ENCODE measurements at regions not wholly inside any gene's neighbourhood (a gene's known extent, or its start where the extent isn't known, plus 50 kb on each side); places are given as distances from the start of the nearest gene placed in this dataset.
"Not testable (repeated sequence)": the region's sequence is repeated elsewhere in the genome, so short reads cannot be mapped to it uniquely, and the experiment has no call there.

DNA sequence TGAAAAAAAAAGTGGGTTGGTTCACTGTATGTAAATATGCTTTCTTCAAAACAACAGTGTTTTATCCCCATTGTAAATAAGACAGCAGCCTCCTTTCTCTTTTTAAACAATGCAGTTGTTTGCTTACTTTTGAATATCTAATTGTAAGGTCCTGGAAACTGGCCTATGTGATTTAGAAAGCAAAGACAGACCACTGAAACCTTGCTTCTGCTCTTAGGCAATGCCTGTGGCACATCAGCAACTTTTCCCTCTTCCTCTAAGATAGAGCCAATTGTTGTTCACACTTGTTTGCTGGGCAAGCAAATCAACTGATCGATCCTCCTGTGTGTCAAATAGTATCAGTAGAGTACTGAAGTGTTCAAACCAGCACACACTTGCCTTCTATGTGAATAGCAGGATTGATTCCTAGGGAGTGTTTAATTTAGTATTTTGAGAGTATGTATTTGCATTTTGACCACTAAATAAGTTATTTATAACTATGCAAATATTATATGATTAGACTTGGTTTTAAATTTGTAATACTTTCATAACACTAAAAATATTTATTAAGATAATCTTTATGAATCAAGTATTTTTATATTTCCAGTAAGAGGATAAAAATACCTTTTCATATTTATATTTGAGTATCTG is 55.4 kb upstream of the GRPR start:
- no peak overlapping the region for H3K27ac ChIP-seq
- H3K4me3 ChIP-seq: no peak overlapping the region
- TF ChIP-seq EZH2phosphoT487 (IDR thresholded peaks at IDR 0.05; ENCODE audit: insufficient read depth, low read depth): no peak
- TF ChIP-seq EZH2 (IDR thresholded peaks at IDR 0.05; ENCODE audit: insufficient read depth, poor library complexity, severe bottlenecking): no peak
- no peak overlapping the region for H2AFZ ChIP-seq
- H3K4me1 ChIP-seq (ENCODE audit: insufficient read depth): no peaks in the 10 kb centered on the region
- H3K27me3 ChIP-seq (replicated peaks; ENCODE audit: insufficient read depth): no peaks in the 10 kb centered on the region
- no peaks in the 10 kb centered on the region for H3K79me2 ChIP-seq (ENCODE audit: insufficient read depth)
- H3K9me2 ChIP-seq (ENCODE audit: insufficient read depth): no peaks in the 10 kb centered on the region
- no peak overlapping the region for H3K9ac ChIP-seq
- 0% methylated on average over 1 of the region's 1 CpG for WGBS, 2 experiments (ENCODE audit: low coverage in 1 of 2, low lambda C conversion rate in 2 of 2, missing lambda C conversion rate in 2 of 2)
- no peaks in the 10 kb centered on the region for H3F3A ChIP-seq (ENCODE audit: insufficient read depth)
- in situ Hi-C loops (cut with MboI): no loop called here
- no peaks in the 10 kb centered on the region for H4K20me1 ChIP-seq (ENCODE audit: insufficient read depth)
- no peaks in the 10 kb centered on the region for H3K9me3 ChIP-seq (ENCODE audit: low read depth)
- H3K36me3 ChIP-seq (ENCODE audit: low read depth): no peaks in the 10 kb centered on the region
- H3K4me2 ChIP-seq (ENCODE audit: unreplicated experiment): no peak overlapping the region
- DNase-seq: no peak

DNA sequence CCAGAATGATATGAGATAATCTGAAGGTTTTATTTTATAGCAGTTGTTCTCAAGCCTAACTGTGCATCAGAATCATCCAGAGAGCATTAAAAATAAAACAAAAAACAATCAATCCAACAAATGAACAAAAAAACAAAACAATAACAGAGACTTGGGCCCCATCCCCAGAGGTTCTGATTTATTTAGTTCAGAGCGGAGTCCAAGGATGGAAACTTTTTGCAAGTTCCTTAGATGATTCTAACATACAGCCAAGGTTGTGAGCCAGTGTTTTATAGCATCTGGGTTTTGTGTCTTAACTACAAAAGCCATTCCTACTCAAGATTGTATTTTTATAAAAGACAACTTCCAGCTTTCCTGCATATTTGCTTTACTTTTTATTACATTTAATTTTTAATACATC is 59.4 kb upstream of the GRPR start:
- 30 to 39% methylated on average over 1 of the region's 1 CpG for WGBS, 2 experiments (ENCODE audit: low coverage in 1 of 2, low lambda C conversion rate in 2 of 2, missing lambda C conversion rate in 2 of 2)
- Histone ChIP-seq H3K9ac (no peak overlapping the region), H3K27me3 (replicated peaks; ENCODE audit: insufficient read depth) (no peaks in the 10 kb centered on the region), H3K4me3 (no peak overlapping the region), H3K9me2 (ENCODE audit: insufficient read depth) (no peaks in the 10 kb centered on the region), H2AFZ (no peak overlapping the region), H3K79me2 (ENCODE audit: insufficient read depth) (no peaks in the 10 kb centered on the region), H3K4me2 (ENCODE audit: unreplicated experiment) (no peak overlapping the region), H3K27ac (no peak overlapping the region), H3K4me1 (ENCODE audit: insufficient read depth) (no peaks in the 10 kb centered on the region), H3F3A (ENCODE audit: insufficient read depth) (no peaks in the 10 kb centered on the region), H3K36me3 (ENCODE audit: low read depth) (no peaks in the 10 kb centered on the region), H4K20me1 (ENCODE audit: insufficient read depth) (no peaks in the 10 kb centered on the region), H3K9me3 (ENCODE audit: low read depth) (no peaks in the 10 kb centered on the region)
- DNase-seq: no peak
- TF ChIP-seq EZH2 (IDR thresholded peaks at IDR 0.05; ENCODE audit: insufficient read depth, poor library complexity, severe bottlenecking) (no peak), EZH2phosphoT487 (IDR thresholded peaks at IDR 0.05; ENCODE audit: insufficient read depth, low read depth) (no peak)
- in situ Hi-C loops (cut with MboI): no loop called here

DNA sequence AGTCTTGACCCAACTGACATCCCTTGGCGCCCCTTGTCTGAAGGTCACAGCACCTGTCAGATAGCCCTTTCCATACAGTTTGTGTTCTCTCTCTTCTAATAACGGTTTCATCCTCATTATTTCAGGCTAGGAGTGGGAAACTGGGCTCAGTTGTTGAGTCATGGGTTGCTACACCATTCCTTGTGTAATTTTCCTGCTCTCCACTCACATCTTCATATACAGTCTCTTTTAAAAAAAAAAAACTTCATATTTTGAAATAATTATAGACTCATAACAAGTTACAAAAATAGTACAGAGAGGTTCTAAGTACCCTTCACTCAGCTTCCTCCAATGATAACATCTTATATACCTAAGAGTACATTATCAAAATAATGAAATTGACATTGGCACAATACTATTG is 60.2 kb upstream of the GRPR start:
- Histone ChIP-seq H3K36me3 (ENCODE audit: low read depth) (no peaks in the 10 kb centered on the region), H3K9me3 (ENCODE audit: low read depth) (no peaks in the 10 kb centered on the region), H3K4me2 (ENCODE audit: unreplicated experiment) (no peak overlapping the region), H3K9ac (no peak overlapping the region), H3K27ac (no peak overlapping the region), H4K20me1 (ENCODE audit: insufficient read depth) (no peaks in the 10 kb centered on the region), H3K9me2 (ENCODE audit: insufficient read depth) (no peaks in the 10 kb centered on the region), H3K4me3 (no peak overlapping the region), H3K4me1 (ENCODE audit: insufficient read depth) (no peaks in the 10 kb centered on the region), H3K27me3 (replicated peaks; ENCODE audit: insufficient read depth) (no peaks in the 10 kb centered on the region), H2AFZ (no peak overlapping the region), H3F3A (ENCODE audit: insufficient read depth) (no peaks in the 10 kb centered on the region), H3K79me2 (ENCODE audit: insufficient read depth) (no peaks in the 10 kb centered on the region)
- DNase-seq: no peak
- in situ Hi-C loops (cut with MboI): no loop called here
- 65 to 75% methylated on average over 2 of the region's 2 CpGs for WGBS, 2 experiments (ENCODE audit: low coverage in 1 of 2, low lambda C conversion rate in 2 of 2, missing lambda C conversion rate in 2 of 2)
- TF ChIP-seq EZH2phosphoT487 (IDR thresholded peaks at IDR 0.05; ENCODE audit: insufficient read depth, low read depth): no peak
- TF ChIP-seq EZH2 (IDR thresholded peaks at IDR 0.05; ENCODE audit: insufficient read depth, poor library complexity, severe bottlenecking): no peak

DNA sequence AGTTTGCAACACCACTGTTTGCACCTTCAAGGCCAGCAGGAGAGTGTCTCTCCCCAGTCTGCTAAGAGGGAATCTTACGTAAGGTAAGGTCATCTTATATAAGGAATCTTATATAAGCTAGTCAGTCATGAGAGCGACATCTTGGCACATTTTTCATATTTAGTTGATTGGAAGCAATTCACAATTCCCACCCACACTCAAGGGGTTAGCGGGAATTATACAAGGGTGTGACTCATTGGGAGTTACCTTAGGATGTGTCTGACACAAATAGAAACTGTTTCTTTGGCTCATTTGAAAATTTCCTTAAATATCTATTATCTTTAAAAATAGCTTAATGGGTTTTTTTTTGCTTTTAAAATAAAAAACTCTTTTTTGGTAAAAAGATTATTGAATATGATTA is 62.1 kb upstream of the GRPR start:
- no peaks in the 10 kb centered on the region for H3K36me3 ChIP-seq (ENCODE audit: low read depth)
- H2AFZ ChIP-seq: no peak overlapping the region
- no peaks in the 10 kb centered on the region for H3K9me3 ChIP-seq (ENCODE audit: low read depth)
- H3K27ac ChIP-seq: no peak overlapping the region
- no peaks in the 10 kb centered on the region for H4K20me1 ChIP-seq (ENCODE audit: insufficient read depth)
- no peak overlapping the region for H3K9ac ChIP-seq
- no peak for TF ChIP-seq EZH2phosphoT487 (IDR thresholded peaks at IDR 0.05; ENCODE audit: insufficient read depth, low read depth)
- no peak for TF ChIP-seq EZH2 (IDR thresholded peaks at IDR 0.05; ENCODE audit: insufficient read depth, poor library complexity, severe bottlenecking)
- in situ Hi-C loops (cut with MboI): no loop called here
- no peak overlapping the region for H3K4me2 ChIP-seq (ENCODE audit: unreplicated experiment)
- no peaks in the 10 kb centered on the region for H3K4me1 ChIP-seq (ENCODE audit: insufficient read depth)
- no peaks in the 10 kb centered on the region for H3K27me3 ChIP-seq (replicated peaks; ENCODE audit: insufficient read depth)
- H3F3A ChIP-seq (ENCODE audit: insufficient read depth): no peaks in the 10 kb centered on the region
- DNase-seq: peak; percentile 1
- H3K9me2 ChIP-seq (ENCODE audit: insufficient read depth): no peaks in the 10 kb centered on the region
- no peak overlapping the region for H3K4me3 ChIP-seq
- 72 to 80% methylated on average over 3 of the region's 3 CpGs for WGBS, 2 experiments (ENCODE audit: low coverage in 1 of 2, low lambda C conversion rate in 2 of 2, missing lambda C conversion rate in 2 of 2)
- H3K79me2 ChIP-seq (ENCODE audit: insufficient read depth): no peaks in the 10 kb centered on the region

DNA sequence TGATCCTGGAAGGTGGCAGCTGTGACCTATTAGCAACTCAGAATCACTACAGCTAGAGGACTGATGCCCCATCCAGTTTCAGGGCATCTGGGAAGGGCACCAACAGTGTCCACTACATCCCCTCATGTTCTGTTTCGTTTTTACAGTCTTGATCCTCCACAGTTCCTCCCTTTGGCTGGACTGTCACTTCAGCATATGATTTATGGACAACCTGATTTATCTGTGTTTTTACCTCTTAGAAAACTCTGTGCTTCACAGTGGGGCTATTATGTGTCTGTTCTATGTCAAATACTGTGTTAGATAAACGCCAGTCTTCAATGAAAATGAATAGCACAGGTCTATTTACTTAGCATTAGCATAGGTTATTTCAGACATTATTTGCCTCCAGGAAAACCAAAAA is 63.1 kb upstream of the GRPR start:
- no peaks in the 10 kb centered on the region for H3F3A ChIP-seq (ENCODE audit: insufficient read depth)
- H3K27ac ChIP-seq: no peak overlapping the region
- H3K9me3 ChIP-seq (ENCODE audit: low read depth): no peaks in the 10 kb centered on the region
- no peak overlapping the region for H3K4me2 ChIP-seq (ENCODE audit: unreplicated experiment)
- DNase-seq: no peak
- no peak overlapping the region for H2AFZ ChIP-seq
- no peak overlapping the region for H3K4me3 ChIP-seq
- in situ Hi-C loops (cut with MboI): no loop called here
- WGBS, 2 experiments (ENCODE audit: low coverage in 1 of 2, low lambda C conversion rate in 2 of 2, missing lambda C conversion rate in 2 of 2): 10 to 32% methylated on average over 2 of the region's 2 CpGs
- H3K4me1 ChIP-seq (ENCODE audit: insufficient read depth): no peaks in the 10 kb centered on the region
- H3K9ac ChIP-seq: no peak overlapping the region
- no peaks in the 10 kb centered on the region for H3K79me2 ChIP-seq (ENCODE audit: insufficient read depth)
- no peaks in the 10 kb centered on the region for H4K20me1 ChIP-seq (ENCODE audit: insufficient read depth)
- no peaks in the 10 kb centered on the region for H3K9me2 ChIP-seq (ENCODE audit: insufficient read depth)
- H3K27me3 ChIP-seq (replicated peaks; ENCODE audit: insufficient read depth): no peaks in the 10 kb centered on the region
- TF ChIP-seq EZH2 (IDR thresholded peaks at IDR 0.05; ENCODE audit: insufficient read depth, poor library complexity, severe bottlenecking) (no peak), EZH2phosphoT487 (IDR thresholded peaks at IDR 0.05; ENCODE audit: insufficient read depth, low read depth) (no peak)
- no peaks in the 10 kb centered on the region for H3K36me3 ChIP-seq (ENCODE audit: low read depth)

DNA sequence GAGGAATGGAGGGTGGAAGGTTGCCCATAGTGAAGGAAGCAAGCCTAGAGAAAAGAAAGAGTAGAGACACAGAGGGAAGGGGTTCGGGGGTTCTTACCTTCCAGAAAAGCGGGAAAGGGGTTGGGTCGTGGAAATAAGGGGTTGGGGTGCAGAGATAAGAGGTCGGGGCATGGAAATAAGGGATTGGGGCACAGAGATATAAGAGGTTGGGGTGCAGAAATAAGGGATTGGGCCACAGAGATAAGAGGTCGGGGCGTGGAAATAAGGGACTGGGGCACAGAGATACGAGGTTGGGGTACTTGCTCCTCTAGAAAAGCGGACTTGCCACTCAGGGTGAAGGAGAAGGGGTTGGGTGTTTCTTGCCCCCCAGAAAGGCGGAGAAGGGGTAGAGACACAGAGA is 74.2 kb upstream of the GRPR start:
- H3K9ac ChIP-seq; H3K4me3 ChIP-seq; H3F3A ChIP-seq (ENCODE audit: insufficient read depth); H3K36me3 ChIP-seq (ENCODE audit: low read depth); H3K79me2 ChIP-seq (ENCODE audit: insufficient read depth); H2AFZ ChIP-seq; H3K4me2 ChIP-seq (ENCODE audit: unreplicated experiment); H3K9me2 ChIP-seq (ENCODE audit: insufficient read depth); DNase-seq; H3K9me3 ChIP-seq (ENCODE audit: low read depth); in situ Hi-C loops (cut with MboI); H3K27me3 ChIP-seq (replicated peaks; ENCODE audit: insufficient read depth); H3K4me1 ChIP-seq (ENCODE audit: insufficient read depth); H3K27ac ChIP-seq; H4K20me1 ChIP-seq (ENCODE audit: insufficient read depth): not testable (repeated sequence)
- 55 to 80% methylated on average over 1 to 9 of the region's 9 CpGs for WGBS, 2 experiments (ENCODE audit: low coverage in 1 of 2, low lambda C conversion rate in 2 of 2, missing lambda C conversion rate in 2 of 2)

Data from GM23248 (cell line).